WTC11 (cell line): ENCODE measurements at regions not wholly inside any gene's neighbourhood (a gene's known extent, or its start where the extent isn't known, plus 50 kb on each side); places are given as distances from the start of the nearest gene placed in this dataset.

Source experiments
- ATAC-seq: fragments of 200-7000 bp; cut with Tn5 transposase; 2 replicates; pipeline ENCODE4 v1.10.0; 2021; ENCODE audit warnings: mild to moderate bottlenecking, moderate library complexity
- CTCF ChIA-PET: fragments of 300-600 bp; sonication (Branson Sonifier 250); formaldehyde crosslinking; loops from one replicate; lab custom pipeline; 2021; ENCODE audit warnings: antibody characterized with exemption; lab: Charles Lee
- POLR2A ChIA-PET: fragments of 350-600 bp; sonication (Branson Sonifier 250); formaldehyde crosslinking; loops from one replicate; lab custom pipeline; 2021; ENCODE audit warnings: antibody characterized with exemption; lab: Charles Lee
- DNase-seq: peaks from one replicate; pipeline ENCODE4 v3.0.0; 2021; ENCODE audit warnings: low spot score
- H3K27ac Mint-ChIP-seq: 2 replicates; pipeline ENCODE4 v1.8.0; 2021; ENCODE audit warnings: mixed read lengths
- H3K27me3 Mint-ChIP-seq: 2 replicates; pipeline ENCODE4 v1.8.0; 2021; ENCODE audit warnings: low read depth, mild to moderate bottlenecking, moderate library complexity, mixed read lengths
- H3K36me3 Mint-ChIP-seq: 2 replicates; pipeline ENCODE4 v1.8.0; 2021; ENCODE audit warnings: mixed read lengths
- H3K4me1 Mint-ChIP-seq: 2 replicates; pipeline ENCODE4 v1.8.0; 2022; ENCODE audit warnings: mixed read lengths
- H3K4me3 Mint-ChIP-seq: 2 replicates; pipeline ENCODE4 v1.8.0; 2021; ENCODE audit warnings: mild to moderate bottlenecking, moderate library complexity, mixed read lengths
- H3K9me3 Mint-ChIP-seq: 2 replicates; pipeline ENCODE4 v1.8.0; 2021; ENCODE audit warnings: mixed read lengths
- CREB1 ChIP-seq: sonication (generic); formaldehyde crosslinking; IDR thresholded peaks from 2 replicates; pipeline ENCODE4 v1.8.0; 2023; ENCODE audit warnings: mild to moderate bottlenecking, missing genetic modification reagents
- ELF4 ChIP-seq: sonication (generic); formaldehyde crosslinking; IDR thresholded peaks from 2 replicates; pipeline ENCODE4 v1.8.1; 2022; ENCODE audit warnings: low read depth, mild to moderate bottlenecking, moderate library complexity, missing genetic modification reagents
- ETV6 ChIP-seq: sonication (generic); formaldehyde crosslinking; IDR thresholded peaks from 2 replicates; pipeline ENCODE4 v1.8.1; 2022; ENCODE audit warnings: mild to moderate bottlenecking, missing genetic modification reagents
- FOXJ3 ChIP-seq: sonication (generic); formaldehyde crosslinking; IDR thresholded peaks from 2 replicates; pipeline ENCODE4 v1.9.0; 2021; ENCODE audit warnings: missing genetic modification reagents, mild to moderate bottlenecking, borderline replicate concordance
- FOXP1 ChIP-seq: sonication (generic); formaldehyde crosslinking; IDR thresholded peaks from 2 replicates; pipeline ENCODE4 v1.8.0; 2022; ENCODE audit warnings: missing genetic modification reagents, mild to moderate bottlenecking, moderate library complexity, borderline replicate concordance
- JUN ChIP-seq: sonication (generic); formaldehyde crosslinking; IDR thresholded peaks from 2 replicates; pipeline ENCODE4 v1.8.0; 2023; ENCODE audit warnings: mild to moderate bottlenecking, missing genetic modification reagents
- NFE2L1 ChIP-seq: sonication (generic); formaldehyde crosslinking; IDR thresholded peaks from 2 replicates; pipeline ENCODE4 v1.8.1; 2023; ENCODE audit warnings: missing genetic modification reagents
- NR2C2 ChIP-seq: sonication (generic); formaldehyde crosslinking; IDR thresholded peaks from 2 replicates; pipeline ENCODE4 v1.8.0; 2022; ENCODE audit warnings: mild to moderate bottlenecking, missing genetic modification reagents
- NR3C1 ChIP-seq: sonication (generic); formaldehyde crosslinking; conservative IDR thresholded peaks from 2 replicates; pipeline ENCODE4 v1.8.1; 2023; ENCODE audit warnings: low read depth, mild to moderate bottlenecking, missing genetic modification reagents
- OVOL2 ChIP-seq: fragments of 250-450 bp; sonication (Bioruptor Pico); IDR thresholded peaks from 2 replicates; pipeline ENCODE4 v1.9.0; 2021; ENCODE audit warnings: mild to moderate bottlenecking, borderline replicate concordance
- PRRX2 ChIP-seq: fragments of 250-450 bp; sonication (Bioruptor Pico); IDR thresholded peaks from 2 replicates; pipeline ENCODE4 v1.8.0; 2021; ENCODE audit warnings: mild to moderate bottlenecking
- RELA ChIP-seq: sonication (generic); formaldehyde crosslinking; IDR thresholded peaks from 2 replicates; pipeline ENCODE4 v1.8.1; 2022; ENCODE audit warnings: missing genetic modification reagents, mild to moderate bottlenecking, borderline replicate concordance
- SMAD4 ChIP-seq: sonication (generic); formaldehyde crosslinking; IDR thresholded peaks from 2 replicates; pipeline ENCODE4 v1.8.0; 2022; ENCODE audit warnings: mild to moderate bottlenecking, missing genetic modification reagents
- SOX15 ChIP-seq: fragments of 250-450 bp; sonication (Bioruptor Pico); IDR thresholded peaks from 2 replicates; pipeline ENCODE4 v1.9.0; 2021; ENCODE audit warnings: mild to moderate bottlenecking
- TEAD1 ChIP-seq: sonication (generic); formaldehyde crosslinking; IDR thresholded peaks from 2 replicates; pipeline ENCODE4 v1.8.0; 2022; ENCODE audit warnings: mild to moderate bottlenecking, missing genetic modification reagents
- ZNF138 ChIP-seq: sonication (generic); formaldehyde crosslinking; conservative IDR thresholded peaks from 2 replicates; pipeline ENCODE4 v1.8.1; 2022; ENCODE audit warnings: mild to moderate bottlenecking, moderate library complexity, missing genetic modification reagents
- ZNF232 ChIP-seq: sonication (generic); formaldehyde crosslinking; IDR thresholded peaks from 2 replicates; pipeline ENCODE4 v1.8.0; 2022; ENCODE audit warnings: mild to moderate bottlenecking, missing genetic modification reagents
- ZNF263 ChIP-seq: sonication (generic); formaldehyde crosslinking; IDR thresholded peaks from 2 replicates; pipeline ENCODE4 v1.8.1; 2022; ENCODE audit warnings: low read depth, mild to moderate bottlenecking, moderate library complexity, missing genetic modification reagents
- ZNF423 ChIP-seq: fragments of 250-450 bp; sonication (Bioruptor Pico); IDR thresholded peaks from 2 replicates; pipeline ENCODE4 v2.1.2; 2022; ENCODE audit warnings: mild to moderate bottlenecking, moderate library complexity
- ZNF671 ChIP-seq: fragments of 250-450 bp; sonication (Bioruptor Pico); IDR thresholded peaks from 2 replicates; pipeline ENCODE4 v1.8.0; 2021; ENCODE audit warnings: mild to moderate bottlenecking
- TF ChIP-seq, protein P1 (sequence below): sonication (generic); formaldehyde crosslinking; IDR thresholded peaks from 2 replicates; pipeline ENCODE4 v1.8.1; 2022; ENCODE audit warnings: mild to moderate bottlenecking, moderate library complexity, missing genetic modification reagents
- TF ChIP-seq, protein P2 (sequence below): sonication (generic); formaldehyde crosslinking; IDR thresholded peaks from 2 replicates; pipeline ENCODE4 v1.8.1; 2023; ENCODE audit warnings: mild to moderate bottlenecking, missing genetic modification reagents, borderline replicate concordance
- TF ChIP-seq, protein P3 (sequence below): sonication (generic); formaldehyde crosslinking; IDR thresholded peaks from 2 replicates; pipeline ENCODE4 v1.8.0; 2023; ENCODE audit warnings: missing genetic modification reagents, mild to moderate bottlenecking, borderline replicate concordance
- TF ChIP-seq, protein P4 (sequence below): sonication (generic); formaldehyde crosslinking; IDR thresholded peaks from 2 replicates; pipeline ENCODE4 v1.8.1; 2022; ENCODE audit warnings: low read depth, missing genetic modification reagents, borderline replicate concordance

DNA sequence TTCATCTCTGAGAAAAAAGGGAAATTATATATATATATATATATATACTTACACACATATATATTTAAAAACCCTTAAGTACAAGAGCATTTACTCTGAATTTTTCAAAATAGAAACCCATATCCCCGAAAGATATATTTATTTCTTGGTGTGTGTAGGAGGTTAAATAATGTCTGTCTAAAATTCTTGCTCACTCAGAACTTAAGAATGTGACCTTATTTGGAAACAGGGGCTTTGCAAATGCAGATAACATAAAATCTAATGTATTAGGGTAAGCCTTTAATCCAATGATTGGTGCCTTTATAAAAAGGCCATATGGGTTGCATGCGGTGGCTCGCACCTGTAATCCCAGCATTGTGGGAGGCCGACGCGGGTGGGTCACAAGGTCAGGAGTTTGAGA is 517.3 kb upstream of the TLE4 start:
- Mint-ChIP-seq H3K9me3 (peaks cover 5% of the 10 kb centered on the region), H3K36me3 (0 out of 2 replicates have a peak, but pooled peaks cover 3% of the 10 kb centered on the region), H3K4me3 (no peak overlapping the region), H3K27ac (no peak overlapping the region), H3K27me3 (no peaks in the 10 kb centered on the region), H3K4me1 (0 out of 2 replicates have a peak, but pooled peaks cover 2% of the 10 kb centered on the region)
- DNase-seq (no peak), ATAC-seq (no peak)
- ChIA-PET POLR2A (no interaction called here), CTCF (no interaction called here)
- no peak for TF ChIP-seq ELF4 (CRISPR knock-in tag)
- no peak for TF ChIP-seq NFE2L1
- no peak for TF ChIP-seq PRRX2
- TF ChIP-seq JUN (CRISPR knock-in tag) = no peak
- no peak for TF ChIP-seq ZNF138 (CRISPR knock-in tag)

DNA sequence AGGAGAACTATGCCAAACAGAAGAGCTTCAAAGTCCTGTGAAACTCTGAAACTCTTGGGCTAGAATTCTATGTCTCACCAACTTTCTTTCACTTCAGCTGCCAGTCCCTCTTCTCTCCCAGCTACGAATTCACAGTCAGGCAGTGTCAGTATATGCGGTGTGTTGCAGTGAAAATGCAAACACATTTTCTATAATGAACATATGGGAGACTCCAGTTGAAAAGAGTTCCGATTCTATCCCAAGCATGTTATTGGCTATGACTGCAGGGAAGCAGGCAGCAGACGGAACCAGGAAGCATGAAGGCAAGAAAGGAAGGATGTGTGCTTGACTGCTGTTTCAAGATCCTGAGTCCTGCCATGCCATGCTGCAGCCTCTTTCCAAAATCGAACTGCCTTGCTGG is 515.7 kb upstream of the TLE4 start:
- TF ChIP-seq CREB1 (CRISPR knock-in tag) (no peak), TEAD1 (no peak), NR3C1 (CRISPR knock-in tag) (no peak), ETV6 (no peak), FOXP1 (CRISPR knock-in tag) (no peak), RELA (CRISPR knock-in tag) (no peak)
- no peak for DNase-seq
- ATAC-seq = no peak
- Mint-ChIP-seq H3K9me3 (peaks cover 12% of the 10 kb centered on the region), H3K4me1 (no peaks in the 10 kb centered on the region), H3K27ac (no peak overlapping the region), H3K36me3 (0 out of 2 replicates have a peak, but pooled peaks cover 3% of the 10 kb centered on the region), H3K4me3 (no peak overlapping the region), H3K27me3 (no peaks in the 10 kb centered on the region)
- ChIA-PET POLR2A (no interaction called here), CTCF (no interaction called here)

DNA sequence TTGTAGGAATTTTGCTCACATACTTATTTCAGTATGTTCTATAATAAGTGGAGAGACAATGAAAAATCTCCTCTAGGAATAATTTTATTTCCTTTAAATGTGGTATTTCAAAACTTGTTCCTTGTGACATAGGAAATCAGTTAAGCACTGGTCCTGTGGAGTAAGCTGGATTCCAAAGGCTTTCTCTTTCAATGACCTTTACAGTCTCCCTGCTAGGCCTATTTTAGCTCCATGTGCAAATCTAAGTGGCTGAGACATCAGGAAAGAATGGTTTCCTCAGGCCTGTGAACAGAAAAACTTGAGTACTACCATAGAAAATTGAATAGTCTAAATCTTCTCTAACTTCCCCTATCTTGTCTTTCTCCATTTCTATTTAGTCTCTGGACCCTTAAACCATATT is 514.2 kb upstream of the TLE4 start:
- POLR2A ChIA-PET = no interaction called here
- Mint-ChIP-seq H3K36me3 (0 out of 2 replicates have a peak, but pooled peaks cover 3% of the 10 kb centered on the region), H3K4me3 (no peak overlapping the region), H3K27ac (no peak overlapping the region), H3K9me3 (peaks cover 12% of the 10 kb centered on the region), H3K27me3 (no peaks in the 10 kb centered on the region), H3K4me1 (peaks cover 5% of the 10 kb centered on the region)
- DNase-seq (no peak), ATAC-seq (no peak)
- no peak for TF ChIP-seq SOX15 (CRISPR knock-in tag)
- no peak for TF ChIP-seq ZNF263
- no peak for TF ChIP-seq FOXJ3 (CRISPR knock-in tag)
- TF ChIP-seq, protein P1, sequence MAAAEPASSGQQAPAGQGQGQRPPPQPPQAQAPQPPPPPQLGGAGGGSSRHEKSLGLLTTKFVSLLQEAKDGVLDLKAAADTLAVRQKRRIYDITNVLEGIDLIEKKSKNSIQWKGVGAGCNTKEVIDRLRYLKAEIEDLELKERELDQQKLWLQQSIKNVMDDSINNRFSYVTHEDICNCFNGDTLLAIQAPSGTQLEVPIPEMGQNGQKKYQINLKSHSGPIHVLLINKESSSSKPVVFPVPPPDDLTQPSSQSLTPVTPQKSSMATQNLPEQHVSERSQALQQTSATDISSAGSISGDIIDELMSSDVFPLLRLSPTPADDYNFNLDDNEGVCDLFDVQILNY (CRISPR knock-in tag) = no peak
- no peak for TF ChIP-seq NR2C2 (CRISPR knock-in tag)
- TF ChIP-seq SMAD4 (CRISPR knock-in tag) = no peak
- no peak for TF ChIP-seq OVOL2 (CRISPR knock-in tag)
- TF ChIP-seq FOXP1 (CRISPR knock-in tag) = no peak
- TF ChIP-seq, protein P2, sequence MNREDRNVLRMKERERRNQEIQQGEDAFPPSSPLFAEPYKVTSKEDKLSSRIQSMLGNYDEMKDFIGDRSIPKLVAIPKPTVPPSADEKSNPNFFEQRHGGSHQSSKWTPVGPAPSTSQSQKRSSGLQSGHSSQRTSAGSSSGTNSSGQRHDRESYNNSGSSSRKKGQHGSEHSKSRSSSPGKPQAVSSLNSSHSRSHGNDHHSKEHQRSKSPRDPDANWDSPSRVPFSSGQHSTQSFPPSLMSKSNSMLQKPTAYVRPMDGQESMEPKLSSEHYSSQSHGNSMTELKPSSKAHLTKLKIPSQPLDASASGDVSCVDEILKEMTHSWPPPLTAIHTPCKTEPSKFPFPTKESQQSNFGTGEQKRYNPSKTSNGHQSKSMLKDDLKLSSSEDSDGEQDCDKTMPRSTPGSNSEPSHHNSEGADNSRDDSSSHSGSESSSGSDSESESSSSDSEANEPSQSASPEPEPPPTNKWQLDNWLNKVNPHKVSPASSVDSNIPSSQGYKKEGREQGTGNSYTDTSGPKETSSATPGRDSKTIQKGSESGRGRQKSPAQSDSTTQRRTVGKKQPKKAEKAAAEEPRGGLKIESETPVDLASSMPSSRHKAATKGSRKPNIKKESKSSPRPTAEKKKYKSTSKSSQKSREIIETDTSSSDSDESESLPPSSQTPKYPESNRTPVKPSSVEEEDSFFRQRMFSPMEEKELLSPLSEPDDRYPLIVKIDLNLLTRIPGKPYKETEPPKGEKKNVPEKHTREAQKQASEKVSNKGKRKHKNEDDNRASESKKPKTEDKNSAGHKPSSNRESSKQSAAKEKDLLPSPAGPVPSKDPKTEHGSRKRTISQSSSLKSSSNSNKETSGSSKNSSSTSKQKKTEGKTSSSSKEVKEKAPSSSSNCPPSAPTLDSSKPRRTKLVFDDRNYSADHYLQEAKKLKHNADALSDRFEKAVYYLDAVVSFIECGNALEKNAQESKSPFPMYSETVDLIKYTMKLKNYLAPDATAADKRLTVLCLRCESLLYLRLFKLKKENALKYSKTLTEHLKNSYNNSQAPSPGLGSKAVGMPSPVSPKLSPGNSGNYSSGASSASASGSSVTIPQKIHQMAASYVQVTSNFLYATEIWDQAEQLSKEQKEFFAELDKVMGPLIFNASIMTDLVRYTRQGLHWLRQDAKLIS (CRISPR knock-in tag) = no peak
- TF ChIP-seq, protein P3, sequence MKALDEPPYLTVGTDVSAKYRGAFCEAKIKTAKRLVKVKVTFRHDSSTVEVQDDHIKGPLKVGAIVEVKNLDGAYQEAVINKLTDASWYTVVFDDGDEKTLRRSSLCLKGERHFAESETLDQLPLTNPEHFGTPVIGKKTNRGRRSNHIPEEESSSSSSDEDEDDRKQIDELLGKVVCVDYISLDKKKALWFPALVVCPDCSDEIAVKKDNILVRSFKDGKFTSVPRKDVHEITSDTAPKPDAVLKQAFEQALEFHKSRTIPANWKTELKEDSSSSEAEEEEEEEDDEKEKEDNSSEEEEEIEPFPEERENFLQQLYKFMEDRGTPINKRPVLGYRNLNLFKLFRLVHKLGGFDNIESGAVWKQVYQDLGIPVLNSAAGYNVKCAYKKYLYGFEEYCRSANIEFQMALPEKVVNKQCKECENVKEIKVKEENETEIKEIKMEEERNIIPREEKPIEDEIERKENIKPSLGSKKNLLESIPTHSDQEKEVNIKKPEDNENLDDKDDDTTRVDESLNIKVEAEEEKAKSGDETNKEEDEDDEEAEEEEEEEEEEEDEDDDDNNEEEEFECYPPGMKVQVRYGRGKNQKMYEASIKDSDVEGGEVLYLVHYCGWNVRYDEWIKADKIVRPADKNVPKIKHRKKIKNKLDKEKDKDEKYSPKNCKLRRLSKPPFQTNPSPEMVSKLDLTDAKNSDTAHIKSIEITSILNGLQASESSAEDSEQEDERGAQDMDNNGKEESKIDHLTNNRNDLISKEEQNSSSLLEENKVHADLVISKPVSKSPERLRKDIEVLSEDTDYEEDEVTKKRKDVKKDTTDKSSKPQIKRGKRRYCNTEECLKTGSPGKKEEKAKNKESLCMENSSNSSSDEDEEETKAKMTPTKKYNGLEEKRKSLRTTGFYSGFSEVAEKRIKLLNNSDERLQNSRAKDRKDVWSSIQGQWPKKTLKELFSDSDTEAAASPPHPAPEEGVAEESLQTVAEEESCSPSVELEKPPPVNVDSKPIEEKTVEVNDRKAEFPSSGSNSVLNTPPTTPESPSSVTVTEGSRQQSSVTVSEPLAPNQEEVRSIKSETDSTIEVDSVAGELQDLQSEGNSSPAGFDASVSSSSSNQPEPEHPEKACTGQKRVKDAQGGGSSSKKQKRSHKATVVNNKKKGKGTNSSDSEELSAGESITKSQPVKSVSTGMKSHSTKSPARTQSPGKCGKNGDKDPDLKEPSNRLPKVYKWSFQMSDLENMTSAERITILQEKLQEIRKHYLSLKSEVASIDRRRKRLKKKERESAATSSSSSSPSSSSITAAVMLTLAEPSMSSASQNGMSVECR (CRISPR knock-in tag) = no peak
- no peak for TF ChIP-seq ZNF671 (CRISPR knock-in tag)
- TF ChIP-seq, protein P4, sequence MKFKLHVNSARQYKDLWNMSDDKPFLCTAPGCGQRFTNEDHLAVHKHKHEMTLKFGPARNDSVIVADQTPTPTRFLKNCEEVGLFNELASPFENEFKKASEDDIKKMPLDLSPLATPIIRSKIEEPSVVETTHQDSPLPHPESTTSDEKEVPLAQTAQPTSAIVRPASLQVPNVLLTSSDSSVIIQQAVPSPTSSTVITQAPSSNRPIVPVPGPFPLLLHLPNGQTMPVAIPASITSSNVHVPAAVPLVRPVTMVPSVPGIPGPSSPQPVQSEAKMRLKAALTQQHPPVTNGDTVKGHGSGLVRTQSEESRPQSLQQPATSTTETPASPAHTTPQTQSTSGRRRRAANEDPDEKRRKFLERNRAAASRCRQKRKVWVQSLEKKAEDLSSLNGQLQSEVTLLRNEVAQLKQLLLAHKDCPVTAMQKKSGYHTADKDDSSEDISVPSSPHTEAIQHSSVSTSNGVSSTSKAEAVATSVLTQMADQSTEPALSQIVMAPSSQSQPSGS (CRISPR knock-in tag) = no peak
- TF ChIP-seq PRRX2 = no peak
- no peak for TF ChIP-seq ZNF232 (CRISPR knock-in tag)
- no peak for TF ChIP-seq ZNF423 (CRISPR knock-in tag)
- CTCF ChIA-PET = no interaction called here
